GM12891 (cell line): ENCODE measurements at regions not wholly inside any gene's neighbourhood (a gene's known extent, or its start where the extent isn't known, plus 50 kb on each side); places are given as distances from the start of the nearest gene placed in this dataset.

Experiments
- PAX5 ChIP-seq: IDR thresholded peaks from 2 replicates; pipeline ENCODE4 v1.6.1; 2011; ENCODE audit warnings: low read length, moderate library complexity, mild to moderate bottlenecking; ENCODE audit not compliant: insufficient read depth, severe bottlenecking
- POLR2A ChIP-seq: IDR thresholded peaks from 2 replicates; pipeline ENCODE4 v1.6.1; 2011; ENCODE audit warnings: low read depth, low read length, control low read depth
- POLR2AphosphoS5 ChIP-seq: IDR thresholded peaks from 2 replicates; pipeline ENCODE4 v1.6.1; 2011; ENCODE audit warnings: low read depth, low read length, control low read depth
- POU2F2 ChIP-seq: IDR thresholded peaks from 2 replicates; pipeline ENCODE4 v1.6.1; 2011; ENCODE audit warnings: low read depth, mild to moderate bottlenecking, control low read depth, low read length, moderate library complexity
- SPI1 ChIP-seq: IDR thresholded peaks from 2 replicates; pipeline ENCODE4 v1.6.1; 2011; ENCODE audit warnings: low read depth, low read length, control low read depth
- TAF1 ChIP-seq: IDR thresholded peaks from 2 replicates; pipeline ENCODE4 v1.6.1; 2011; ENCODE audit warnings: low read depth, low read length, control low read depth

DNA sequence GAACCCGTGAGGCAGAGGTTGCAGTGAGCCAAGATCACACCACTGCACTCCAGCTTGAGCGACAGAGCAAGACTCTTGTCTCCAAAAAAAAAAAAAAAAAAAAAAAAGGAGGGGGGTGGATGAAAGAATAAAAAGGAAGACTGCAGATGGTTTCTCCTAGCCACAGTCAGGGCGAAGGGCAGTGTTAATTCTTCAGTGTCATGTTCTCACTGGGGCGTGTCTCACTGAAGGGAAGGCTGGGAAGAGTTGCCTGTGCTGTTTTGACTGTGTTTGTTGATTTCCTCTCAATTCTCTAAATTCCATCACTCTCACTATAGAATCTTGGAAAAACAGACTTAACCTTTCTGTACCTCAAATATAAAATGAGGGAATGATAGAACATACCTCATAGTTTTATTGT, 71.6 kb upstream of the DHX15 start:
- no peak for TF ChIP-seq POLR2A
- no peak for TF ChIP-seq TAF1
- TF ChIP-seq POLR2AphosphoS5 = no peak
- no peak for TF ChIP-seq SPI1
- no peak for TF ChIP-seq PAX5
- no peak for TF ChIP-seq POU2F2
